HG02852 (cell line): ENCODE measurements at regions not wholly inside any gene's neighbourhood (a gene's known extent, or its start where the extent isn't known, plus 50 kb on each side); places are given as distances from the start of the nearest gene placed in this dataset.
"Not testable (repeated sequence)": the region's sequence is repeated elsewhere in the genome, so short reads cannot be mapped to it uniquely, and the experiment has no call there.

Source experiments
- ATAC-seq: cut with Tn5 transposase; IDR thresholded peaks from one replicate; pipeline ENCODE4 v1.9.1; 2021; ENCODE audit warnings: mild to moderate bottlenecking, moderate library complexity; ENCODE audit not compliant: unreplicated experiment

- no peak for ATAC-seq
Observed at GRCh38 chr4:84028340-84028739, 470.8 kb downstream of the NKX6-1 start.

DNA sequence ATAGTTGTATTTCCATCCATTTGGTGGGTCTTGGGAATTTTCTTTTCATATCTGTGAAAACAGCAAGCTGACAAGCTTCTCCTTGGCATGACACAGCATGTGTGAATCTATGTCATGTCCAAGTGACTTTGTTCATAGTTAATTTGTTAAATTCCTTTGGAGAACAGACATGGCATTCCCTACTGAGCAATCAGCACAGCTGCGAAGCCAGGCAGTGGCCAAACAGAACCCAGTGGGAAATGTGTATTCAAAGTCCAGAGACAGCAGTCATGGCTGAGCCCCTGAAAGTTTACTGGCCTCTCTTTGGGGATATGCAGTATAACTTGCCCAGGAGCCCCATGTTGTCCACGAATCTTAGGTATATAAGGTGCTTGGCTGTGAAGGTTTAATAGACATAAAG lies 474.7 kb downstream of the NKX6-1 start:
- ATAC-seq = no peak

- ATAC-seq = no peak
Observed at GRCh38 chr4:84022564-84022963, 476.5 kb downstream of the NKX6-1 start.

DNA sequence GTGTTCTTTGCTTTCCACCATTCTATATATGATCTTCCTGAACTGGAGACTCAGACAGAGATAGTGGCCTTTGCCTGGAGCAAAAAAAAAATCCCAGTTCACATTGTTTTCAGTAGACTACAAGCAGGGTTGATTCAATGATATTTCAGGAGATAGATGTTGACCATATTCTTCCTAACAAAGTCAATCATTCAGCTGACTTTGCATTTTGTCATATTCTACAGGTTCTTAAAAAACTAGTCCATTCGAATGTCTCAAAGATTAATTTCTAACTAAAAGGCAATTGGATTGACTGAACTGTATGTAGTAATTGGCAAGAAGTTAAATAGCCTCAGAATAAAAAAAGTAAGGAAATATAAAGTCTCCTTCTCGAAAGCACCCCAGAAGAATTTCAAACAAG lies 479.5 kb downstream of the NKX6-1 start:
- no peak for ATAC-seq

DNA sequence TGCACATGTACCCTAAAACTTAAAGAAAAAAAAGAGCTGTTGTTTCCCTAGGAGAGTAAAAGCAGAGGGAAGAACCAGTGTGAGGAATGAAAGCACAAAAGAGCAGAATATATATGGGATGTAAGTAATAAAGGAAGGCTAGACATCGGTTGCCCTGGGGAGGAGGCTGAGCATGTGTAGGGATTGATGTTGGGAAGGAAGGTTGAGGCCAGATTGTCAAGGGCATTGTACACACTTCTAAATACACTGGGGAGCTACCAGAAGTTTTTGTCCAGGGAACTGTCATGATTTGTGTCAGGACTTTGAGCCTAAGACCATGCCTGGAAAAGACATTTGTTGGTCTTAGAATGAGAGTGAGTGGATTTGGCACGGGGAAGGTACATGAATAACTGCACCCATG lies 467.1 kb downstream of the GPAT3 start:
- ATAC-seq = no peak

GRCh38 chr4:84001876-84002569 lies 466.1 kb downstream of the GPAT3 start:
- no peak for ATAC-seq

DNA sequence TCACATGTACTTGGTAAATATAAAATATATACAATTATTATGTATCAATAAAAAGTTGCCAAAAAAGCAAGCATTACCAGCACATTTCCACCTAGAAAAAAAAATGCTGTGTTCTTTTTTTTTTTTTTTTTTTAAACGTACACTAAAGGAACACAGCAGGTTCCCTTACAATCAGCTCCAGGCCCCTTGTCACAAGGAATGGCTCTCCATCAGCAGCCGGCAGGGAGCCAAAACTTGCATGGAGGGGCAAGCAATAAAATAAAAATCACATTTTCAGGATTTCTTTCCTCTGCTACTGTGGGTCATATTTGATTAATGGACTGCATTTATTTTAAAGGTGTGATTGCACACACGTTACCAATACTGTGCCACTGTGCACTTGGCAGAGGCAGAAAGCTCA lies 460.3 kb downstream of the GPAT3 start:
- ATAC-seq = no peak

GRCh38 chr4:83993774-83994173 lies 457.9 kb downstream of the GPAT3 start:
- ATAC-seq = no peak

DNA sequence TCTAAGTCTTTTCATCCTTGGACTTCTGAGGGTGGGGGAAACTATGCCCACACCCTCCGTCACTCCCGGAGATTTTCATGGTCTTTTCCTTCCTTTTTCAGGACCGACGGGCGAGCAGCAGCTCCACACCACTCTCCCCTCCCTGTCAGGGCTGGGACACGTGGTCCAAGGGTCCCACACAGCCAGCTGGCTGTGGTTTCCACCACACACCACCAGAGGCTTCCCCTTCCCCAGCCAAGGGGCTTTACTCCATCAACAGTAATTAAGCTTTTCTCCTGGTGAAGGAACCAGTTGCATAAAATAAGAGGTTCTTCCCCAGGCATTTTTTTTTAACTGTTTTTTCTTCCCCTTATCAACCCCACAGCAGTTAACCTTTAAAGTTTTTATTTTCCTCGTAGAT lies 453.9 kb downstream of the GPAT3 start:
- no peak for ATAC-seq

GRCh38 chr4:83981156-83981555 lies 445.2 kb downstream of the GPAT3 start:
- no peak for ATAC-seq

DNA sequence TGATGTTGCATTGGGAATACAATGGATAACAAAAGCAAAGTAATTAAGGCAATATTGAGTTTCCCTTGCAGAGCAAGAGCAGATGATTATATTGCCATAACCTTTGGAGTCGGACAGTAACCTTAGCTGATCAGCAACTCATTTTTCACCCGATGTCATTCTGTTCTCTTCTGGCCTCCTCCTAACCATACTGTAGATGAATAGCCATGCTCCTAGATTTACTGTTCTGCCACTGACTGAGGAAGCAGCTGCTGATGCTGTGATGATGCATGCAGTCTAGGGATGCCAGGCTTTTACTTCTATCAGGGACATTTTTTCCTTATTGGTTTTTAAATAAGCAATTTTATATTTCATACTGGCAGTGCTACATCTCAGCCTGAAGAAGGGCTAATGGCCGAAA lies 443.9 kb downstream of the GPAT3 start:
- no peak for ATAC-seq

DNA sequence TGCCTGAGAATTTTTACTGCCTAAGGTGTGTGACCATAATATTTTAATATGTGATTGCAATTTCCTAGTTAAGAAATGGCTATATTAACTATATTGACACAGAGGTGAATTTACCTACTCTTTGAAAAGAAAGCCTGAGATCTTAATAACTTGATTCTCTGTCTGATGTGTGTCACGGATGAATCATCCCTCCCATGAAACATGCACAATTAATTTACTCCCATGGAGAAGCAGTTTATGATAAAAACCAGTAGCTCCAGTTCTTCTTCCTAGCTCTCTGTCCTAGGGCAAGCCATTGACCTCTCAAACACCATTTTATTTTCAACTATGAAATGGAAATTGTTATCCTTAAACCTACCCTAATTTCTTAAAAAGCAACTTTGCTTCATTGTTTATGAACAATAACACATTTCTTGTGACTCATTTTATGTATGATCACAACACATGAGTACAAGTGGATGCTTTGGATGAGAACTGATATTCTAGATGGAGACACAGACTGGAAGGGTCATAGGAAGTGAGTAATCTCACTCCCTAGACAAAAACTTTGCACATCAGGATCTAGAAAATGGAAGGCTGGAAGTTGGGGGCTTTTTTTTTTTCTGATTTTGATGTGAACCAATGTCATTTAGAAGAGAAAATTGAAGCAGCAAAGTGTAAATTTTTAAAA lies 438.3 kb downstream of the GPAT3 start:
- ATAC-seq = no peak

DNA sequence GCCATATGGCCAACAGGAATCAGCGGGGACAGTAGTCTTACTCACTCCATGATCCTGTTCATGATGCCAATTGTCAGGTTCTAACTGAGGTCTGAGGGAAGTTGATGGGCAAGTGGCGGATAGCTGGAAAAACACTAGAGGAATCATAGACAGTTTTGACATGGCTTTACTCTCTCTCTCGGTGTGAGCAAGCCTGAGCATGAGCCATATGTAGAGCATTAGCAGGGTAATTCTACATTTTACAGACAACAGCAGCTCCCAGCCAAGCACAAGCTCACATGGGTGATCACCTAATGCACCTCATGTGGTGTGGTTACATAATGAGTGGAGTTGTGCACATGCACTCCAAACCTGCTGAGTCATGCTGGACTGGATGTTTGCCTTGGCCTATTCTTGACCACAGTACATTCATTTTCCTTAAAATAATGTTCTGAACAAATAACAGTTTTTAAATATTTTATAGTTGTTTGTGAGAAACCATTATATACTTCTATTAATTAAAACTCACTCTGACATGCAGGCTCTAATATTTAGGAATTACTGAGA lies 429.2 kb downstream of the GPAT3 start:
- no peak for ATAC-seq

DNA sequence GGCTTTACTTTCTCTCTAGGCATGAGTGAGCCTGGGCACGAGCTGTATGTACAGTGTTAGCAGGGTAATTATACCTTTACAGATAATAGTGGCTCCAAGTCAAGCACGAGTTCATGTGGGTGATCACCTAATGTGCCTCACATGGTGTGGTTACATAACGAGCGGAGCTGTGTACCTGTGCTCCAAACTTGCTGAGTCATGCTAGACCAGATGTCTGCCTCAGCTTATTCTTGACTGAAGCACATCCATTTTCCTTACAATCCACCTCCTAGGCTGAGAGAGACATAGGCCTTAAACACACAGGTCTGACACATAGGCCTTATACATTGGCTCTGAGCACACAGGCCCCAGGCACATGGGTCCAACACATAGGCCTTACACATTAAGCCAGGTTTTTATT lies 426.6 kb downstream of the GPAT3 start:
- ATAC-seq = no peak

GRCh38 chr4:83961575-83961974 lies 425.7 kb downstream of the GPAT3 start:
- no peak for ATAC-seq

DNA sequence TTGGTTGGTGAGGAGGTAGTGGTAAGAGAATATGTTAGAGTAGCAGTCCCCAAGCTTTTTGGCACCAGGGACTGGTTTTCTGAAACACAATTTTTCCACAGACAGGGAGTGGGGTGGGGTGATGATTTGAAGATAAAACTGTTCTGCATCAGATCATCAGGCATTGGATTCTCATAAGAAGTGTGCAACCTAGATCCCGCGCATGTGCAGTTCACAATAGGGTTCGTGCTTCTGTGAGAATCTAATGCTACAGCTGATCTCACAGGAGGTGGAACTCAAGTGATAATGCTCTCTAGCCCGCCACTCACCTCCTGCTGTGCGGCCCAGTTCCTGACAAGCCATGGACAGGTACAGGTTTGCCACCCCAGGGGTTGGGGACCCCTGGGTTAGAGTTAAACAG lies 423.3 kb downstream of the GPAT3 start:
- no peak for ATAC-seq

DNA sequence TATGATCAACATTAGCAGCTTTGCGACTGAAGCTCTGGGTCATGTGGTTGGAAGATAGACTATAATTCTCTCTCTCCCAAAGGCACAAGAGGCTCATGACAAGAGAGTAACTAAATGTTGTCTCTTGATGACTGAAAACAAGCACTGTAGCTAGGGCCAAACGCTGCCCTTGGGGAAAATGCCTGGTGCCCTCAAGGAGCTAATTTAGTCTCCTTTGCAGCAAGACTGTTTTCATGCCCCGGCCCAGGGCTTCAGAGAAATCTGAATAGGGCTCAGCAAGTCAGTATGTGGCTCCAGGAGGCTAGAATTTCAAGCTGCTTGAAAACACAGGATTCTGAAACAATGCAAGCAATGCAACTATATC lies 411.9 kb downstream of the GPAT3 start:
- no peak for ATAC-seq

DNA sequence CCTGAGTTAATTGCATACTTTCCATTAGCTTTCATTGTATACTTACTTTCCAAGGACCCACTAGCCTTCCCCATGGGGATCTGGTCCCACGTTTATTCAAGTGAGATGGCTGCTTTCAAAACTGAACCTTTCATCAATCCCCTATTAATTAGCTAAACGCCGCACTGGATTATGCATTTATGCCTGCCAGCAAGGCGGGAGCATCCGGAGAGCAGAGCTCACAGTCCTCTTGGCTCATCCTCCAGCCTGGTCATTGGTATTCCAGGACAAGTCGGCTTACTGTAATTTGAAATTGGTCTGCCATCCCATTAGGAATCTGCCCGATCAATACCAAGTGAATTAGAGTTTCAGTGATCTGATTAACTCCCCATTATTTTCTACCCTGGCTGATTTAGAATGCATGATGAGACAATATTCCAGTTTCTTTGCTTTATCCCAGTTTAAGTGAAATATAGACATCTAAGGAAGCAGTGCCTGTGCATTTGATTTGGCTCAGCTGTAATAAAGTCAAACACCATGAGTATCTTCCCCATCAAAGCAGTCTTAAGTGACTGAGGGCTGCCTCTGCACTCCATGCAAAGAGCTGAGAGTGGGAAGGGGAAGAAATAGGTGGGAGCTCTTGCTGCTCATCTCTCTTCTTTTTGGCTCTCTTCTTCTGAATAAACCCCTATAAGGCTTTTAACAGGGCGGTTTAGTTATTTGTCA lies 411.4 kb downstream of the GPAT3 start:
- ATAC-seq = no peak

DNA sequence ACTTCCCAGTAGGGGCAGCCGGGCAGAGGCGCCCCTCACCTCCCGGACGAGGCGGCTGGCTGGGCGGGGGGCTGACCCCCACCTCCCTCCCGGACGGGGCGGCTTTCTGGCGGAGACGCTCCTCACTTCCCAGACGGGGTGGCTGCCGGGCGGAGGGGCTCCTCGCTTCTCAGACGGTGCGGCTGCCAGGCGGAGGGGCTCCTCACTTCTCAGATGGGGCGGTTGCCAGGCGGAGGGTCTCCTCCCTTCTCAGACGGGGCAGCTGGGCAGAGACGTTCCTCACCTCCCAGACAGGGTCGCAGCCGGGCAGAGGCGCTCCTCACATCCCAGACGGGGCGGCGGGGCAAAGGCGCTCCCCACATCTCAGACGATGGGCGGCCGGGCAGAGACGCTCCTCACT lies 407.8 kb downstream of the GPAT3 start:
- ATAC-seq = not testable (repeated sequence)

DNA sequence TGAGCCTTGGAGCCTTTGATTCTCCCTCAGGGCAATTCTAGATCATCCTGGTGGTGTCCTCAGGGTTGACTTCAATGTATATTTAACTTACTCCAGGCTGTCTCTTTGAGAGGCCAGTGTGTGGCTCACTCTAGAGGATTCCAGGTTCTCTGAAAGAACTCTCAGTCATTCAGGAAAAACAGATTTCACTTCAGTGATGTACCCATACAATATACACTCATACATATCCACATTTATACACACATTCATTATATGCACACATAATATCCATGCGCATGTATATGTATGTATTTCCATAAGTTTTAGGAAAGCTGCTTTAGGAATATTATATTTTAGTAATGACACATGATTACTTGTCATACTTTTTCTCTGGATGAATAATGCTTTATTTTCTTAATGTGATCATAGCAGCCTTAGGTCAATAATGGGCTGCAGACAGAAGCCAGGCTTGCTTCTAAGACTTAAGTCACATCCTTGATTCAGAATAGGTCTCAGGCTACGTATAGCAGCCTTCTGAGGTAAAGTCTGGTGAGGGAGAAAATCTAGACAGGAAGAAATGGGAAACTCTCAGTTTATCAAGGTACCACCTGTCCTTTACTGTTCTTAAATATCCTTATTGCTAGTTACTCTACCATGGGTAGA lies 397.0 kb downstream of the GPAT3 start:
- no peak for ATAC-seq

DNA sequence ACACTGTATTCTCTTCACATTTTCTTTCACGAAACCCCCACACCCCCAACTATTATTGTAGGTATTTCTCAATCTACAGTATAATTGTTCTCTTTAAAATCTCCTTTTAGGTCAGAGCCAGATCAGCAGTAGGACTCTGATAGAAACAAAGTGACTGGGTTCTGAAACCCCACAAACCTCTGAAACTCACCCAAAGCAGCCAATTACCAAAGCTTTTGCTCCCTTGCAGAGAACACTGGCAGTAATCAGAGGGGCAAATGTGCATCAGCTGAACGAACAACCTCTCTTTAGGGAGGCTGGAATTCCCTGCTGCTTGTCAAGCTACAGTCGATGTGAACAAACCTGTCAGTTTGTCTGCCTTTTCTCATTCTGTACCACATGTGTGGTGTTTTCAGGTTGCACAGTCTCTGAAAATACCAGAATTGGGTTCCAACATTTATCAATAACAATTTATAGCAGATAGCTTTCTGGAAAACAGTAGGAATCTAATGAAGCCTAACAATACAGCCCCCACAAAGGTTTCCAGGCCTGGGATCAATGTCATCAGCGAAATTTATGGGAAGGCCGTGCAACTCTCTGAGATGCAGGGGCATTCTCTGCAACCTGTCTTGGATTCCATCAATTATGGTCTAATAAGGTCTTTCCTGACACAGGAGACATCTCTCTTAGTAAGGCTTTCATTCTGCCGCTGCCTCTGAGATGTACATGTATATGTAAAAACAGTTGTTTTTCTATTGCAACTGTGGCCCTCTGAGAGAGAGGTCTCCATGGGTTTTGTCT lies 395.9 kb downstream of the GPAT3 start:
- ATAC-seq = no peak
